UCSD-AML1 (cell line): ENCODE measurements at regions not wholly inside any gene's neighbourhood (a gene's known extent, or its start where the extent isn't known, plus 50 kb on each side); places are given as distances from the start of the nearest gene placed in this dataset.
"Not testable (repeated sequence)": the region's sequence is repeated elsewhere in the genome, so short reads cannot be mapped to it uniquely, and the experiment has no call there.

Experiments used
- DNase-seq: peaks from one replicate; lab custom pipeline; 2025; ENCODE audit not compliant: unreplicated experiment; lab: John Stamatoyannopoulos, UW

- no peak for DNase-seq
These were observed 560.8 kb upstream of the FAM98A start for GRCh38 chr2:34159901-34160300.

- DNase-seq = no peak
These were observed 554.4 kb upstream of the FAM98A start for GRCh38 chr2:34153484-34153883.

GRCh38 chr2:34147780-34148179 is 548.7 kb upstream of the FAM98A start:
- no peak for DNase-seq

GRCh38 chr2:34143149-34143548 is 544.0 kb upstream of the FAM98A start:
- no peak for DNase-seq

GRCh38 chr2:34142531-34143008 is 543.5 kb upstream of the FAM98A start:
- DNase-seq = not testable (repeated sequence)

- not testable (repeated sequence) for DNase-seq
These were observed 534.0 kb upstream of the FAM98A start for GRCh38 chr2:34133065-34133464.

- no peak for DNase-seq
These were observed 527.2 kb upstream of the FAM98A start for GRCh38 chr2:34126279-34126678.

- DNase-seq = no peak
These were observed 525.1 kb upstream of the FAM98A start for GRCh38 chr2:34123996-34124785.

- DNase-seq = no peak
These were observed 522.0 kb upstream of the FAM98A start for GRCh38 chr2:34121076-34121475.

- no peak for DNase-seq
These were observed 516.0 kb upstream of the FAM98A start for GRCh38 chr2:34115076-34115475.

- DNase-seq = no peak
These were observed 513.1 kb upstream of the FAM98A start for GRCh38 chr2:34112161-34112560.

GRCh38 chr2:34110392-34110791 is 511.3 kb upstream of the FAM98A start:
- no peak for DNase-seq

- DNase-seq = no peak
These were observed 508.7 kb upstream of the FAM98A start for GRCh38 chr2:34107811-34108210.

GRCh38 chr2:34105006-34105767 is 506.1 kb upstream of the FAM98A start:
- DNase-seq = no peak

GRCh38 chr2:34104601-34105000 is 505.5 kb upstream of the FAM98A start:
- no peak for DNase-seq

- no peak for DNase-seq
These were observed 504.3 kb upstream of the FAM98A start for GRCh38 chr2:34103437-34103836.

GRCh38 chr2:34102339-34102738 is 503.2 kb upstream of the FAM98A start:
- no peak for DNase-seq

GRCh38 chr2:34099377-34099776 is 500.3 kb upstream of the FAM98A start:
- DNase-seq = no peak

- DNase-seq = no peak
These were observed 499.2 kb upstream of the FAM98A start for GRCh38 chr2:34098256-34098655.

- no peak for DNase-seq
These were observed 497.6 kb upstream of the FAM98A start for GRCh38 chr2:34096562-34097171.

GRCh38 chr2:34093790-34094189 is 494.7 kb upstream of the FAM98A start:
- no peak for DNase-seq

- no peak for DNase-seq
These were observed 471.1 kb upstream of the FAM98A start for GRCh38 chr2:34070196-34070595.
